A549 (cell line): ENCODE measurements at regions not wholly inside any gene's neighbourhood (a gene's known extent, or its start where the extent isn't known, plus 50 kb on each side); places are given as distances from the start of the nearest gene placed in this dataset.
A peak's percentile ranks its signal among the peaks of the same experiment; 100 is the strongest.

Experiments
- ATAC-seq, 2 experiments: fragments of 200-7000 bp in 1 of 2; fragments of >200 bp in 1 of 2; cut with Nextera tagmentation in 1 of 2; cut with Tn5 transposase in 1 of 2; 3 replicates each; pipeline versions ENCODE4 v1.8.0 to v1.9.1; 2018 to 2020; ENCODE audit warnings: mild to moderate bottlenecking in 1 of 2, moderate library complexity in 1 of 2
- CTCF ChIA-PET: fragments of 300-600 bp; sonication (Branson Sonifier 250); formaldehyde crosslinking; extraction: SDS; loops from one replicate; lab custom pipeline; 2021; ENCODE audit warnings: antibody characterized with exemption, inconsistent platforms; lab: Yijun Ruan, JAX
- POLR2A ChIA-PET: fragments of 350-600 bp; formaldehyde crosslinking; extraction: SDS; loops from one replicate; lab custom pipeline; 2021; ENCODE audit warnings: antibody characterized with exemption, inconsistent platforms; lab: Yijun Ruan, JAX
- DNase-seq, 2 experiments: peaks; one replicate each; pipeline versions ENCODE4 v3.0.0 to v3.0.0-alpha.2; 2011 to 2016; ENCODE audit warnings: low read depth in 1 of 2, low spot score in 1 of 2
- FAIRE-seq: peaks from 2 replicates; lab custom pipeline; 2011; peaks lifted over from hg19 to GRCh38; lab: Jason Lieb, UNC
- H3K27ac ChIP-seq, 2 experiments: fragments of >200 bp; sonication (Bioruptor Twin); formaldehyde crosslinking; 3 replicates each; pipeline ENCODE4 v1.5.1; 2016 to 2017
- H3K4me1 ChIP-seq: fragments of >200 bp; sonication (Bioruptor Twin); formaldehyde crosslinking; 3 replicates; pipeline ENCODE4 v1.6.1; 2016
- H3K4me2 ChIP-seq: fragments of >200 bp; sonication (Bioruptor Twin); formaldehyde crosslinking; 3 replicates; pipeline ENCODE4 v1.6.1; 2016
- H3K4me3 ChIP-seq: fragments of >200 bp; sonication (Bioruptor Twin); formaldehyde crosslinking; 3 replicates; pipeline ENCODE4 v1.5.1; 2016
- H3K9me3 ChIP-seq: fragments of >200 bp; sonication (Bioruptor Twin); formaldehyde crosslinking; 3 replicates; pipeline ENCODE4 v1.6.1; 2016
- ATOH8 ChIP-seq: fragments of 250-450 bp; sonication (Bioruptor Pico); IDR thresholded peaks from 2 replicates; pipeline ENCODE4 v1.5.0; 2020; ENCODE audit warnings: low read depth, mild to moderate bottlenecking, moderate library complexity
- BHLHE40 ChIP-seq: IDR thresholded peaks from 2 replicates; pipeline ENCODE4 v1.6.1; 2012; ENCODE audit warnings: low read depth, low read length, inconsistent platforms
- CBX2 ChIP-seq: fragments of 200-600 bp; sonication (generic); IDR thresholded peaks from 2 replicates; pipeline ENCODE4 v1.6.1; 2016; ENCODE audit warnings: low read depth, mild to moderate bottlenecking, borderline replicate concordance
- CBX8 ChIP-seq: fragments of 200-600 bp; sonication (generic); IDR thresholded peaks from 2 replicates; pipeline ENCODE4 v1.6.1; 2016
- CHD2 ChIP-seq: fragments of 150-350 bp; IDR thresholded peaks from 2 replicates; pipeline ENCODE4 v1.6.1; 2014; ENCODE audit warnings: low read length; ENCODE audit not compliant: partially characterized antibody
- ELK1 ChIP-seq: fragments of 150-350 bp; IDR thresholded peaks from 2 replicates; pipeline ENCODE4 v1.6.1; 2014; ENCODE audit warnings: low read depth, mild to moderate bottlenecking, low read length
- ESRRA ChIP-seq: fragments of 150-350 bp; IDR thresholded peaks from 2 replicates; pipeline ENCODE4 v1.6.1; 2014; ENCODE audit warnings: mild to moderate bottlenecking, low read length, borderline replicate concordance
- FOSL2 ChIP-seq, 2 experiments: fragments of 450-650 bp in 1 of 2; fragments of >200 bp in 1 of 2; sonication (Bioruptor Twin) in 1 of 2; formaldehyde crosslinking; IDR thresholded peaks; 2 replicates each; pipeline versions ENCODE4 v1.5.0 to v1.6.1; 2016 to 2020; ENCODE audit warnings: mild to moderate bottlenecking in 1 of 2, moderate library complexity in 1 of 2
- FOXS1 ChIP-seq: fragments of 250-450 bp; sonication (Bioruptor Pico); IDR thresholded peaks from 2 replicates; pipeline ENCODE4 v1.5.0; 2020; ENCODE audit warnings: mild to moderate bottlenecking, moderate library complexity
- GATA3 ChIP-seq: IDR thresholded peaks from 2 replicates; pipeline ENCODE4 v1.6.1; 2012; ENCODE audit warnings: borderline replicate concordance
- JUNB ChIP-seq: fragments of >200 bp; sonication (Bioruptor Twin); formaldehyde crosslinking; IDR thresholded peaks from 2 replicates; pipeline ENCODE4 v1.6.1; 2016
- MAZ ChIP-seq: fragments of 150-350 bp; IDR thresholded peaks from 2 replicates; pipeline ENCODE4 v1.6.1; 2014; ENCODE audit warnings: antibody characterized with exemption, low read depth, low read length, borderline replicate concordance
- MYC ChIP-seq: IDR thresholded peaks from 2 replicates; pipeline ENCODE4 v1.6.1; 2012; ENCODE audit warnings: mild to moderate bottlenecking, inconsistent platforms, low read length, improper control_type of control experiment, borderline replicate concordance
- NFE2L2 ChIP-seq: fragments of 150-350 bp; conservative IDR thresholded peaks from 2 replicates; pipeline ENCODE4 v1.6.1; 2014; ENCODE audit warnings: low read length
- NR3C1 ChIP-seq: fragments of >200 bp; sonication (Bioruptor Twin); formaldehyde crosslinking; IDR thresholded peaks from 3 replicates; pipeline ENCODE4 v1.6.1; 2017
- POLR2AphosphoS2 ChIP-seq: conservative IDR thresholded peaks from 2 replicates; pipeline ENCODE4 v1.6.1; 2012; ENCODE audit warnings: low read length, improper control_type of control experiment, inconsistent platforms
- RAD21 ChIP-seq, 2 experiments: fragments of >200 bp in 1 of 2; sonication (Bioruptor Twin) in 1 of 2; formaldehyde crosslinking in 1 of 2; IDR thresholded peaks in 1 of 2; conservative IDR thresholded peaks in 1 of 2; 2 replicates in 1 of 2; 3 replicates in 1 of 2; pipeline ENCODE4 v1.6.1; 2012 to 2018; ENCODE audit warnings: inconsistent platforms in 1 of 2
- RCOR1 ChIP-seq: fragments of 150-350 bp; IDR thresholded peaks from 2 replicates; pipeline ENCODE4 v1.6.1; 2014; ENCODE audit warnings: antibody characterized with exemption, low read length, low read depth
- SREBF2 ChIP-seq: fragments of 450-650 bp; IDR thresholded peaks from 2 replicates; pipeline ENCODE4 v1.6.1; 2014; ENCODE audit warnings: mild to moderate bottlenecking, moderate library complexity
- USF2 ChIP-seq: fragments of 450-650 bp; IDR thresholded peaks from 2 replicates; pipeline ENCODE4 v1.6.1; 2014; ENCODE audit warnings: antibody characterized with exemption
- ZSCAN20 ChIP-seq: fragments of 250-450 bp; sonication (Bioruptor Pico); IDR thresholded peaks from 2 replicates; pipeline ENCODE4 v1.8.0; 2022; ENCODE audit warnings: mild to moderate bottlenecking, moderate library complexity
- whole genome bisulfite sequencing: methylation state at CpG from one replicate; pipeline ENCODE4 v1.1.6; 2017; ENCODE audit errors: missing lambda C conversion rate; 5-methylcytosine and 5-hydroxymethylcytosine counted together
- TF ChIP-seq, protein P1 (sequence below): IDR thresholded peaks from 2 replicates; pipeline ENCODE4 v1.6.1; 2012

- CTCF ChIA-PET = interaction anchor here (0.6 to 2.6 kb wide), 6 partner anchors 33 to 1592 kb away, joined by 3 to 13 read pairs (median 3); no protein-coding TSS in a partner anchor
- ATAC-seq = peak; percentile 11 to 25; a peak in 4 of 6 replicates
- Histone ChIP-seq H3K27ac (peak overlapping the region; percentile 98 to 100), H3K9me3 (no peaks in the 10 kb centered on the region), H3K4me3 (peak overlapping the region; percentile 99), H3K4me1 (peaks cover 39% of the 10 kb centered on the region), H3K4me2 (peak overlapping the region; percentile 100)
- WGBS = 0% methylated on average over 2 of the region's 40 CpGs
- POLR2A ChIA-PET = interaction anchor here (0.6 to 1.8 kb wide), 9 partner anchors 10 to 286 kb away, joined by 3 to 11 read pairs (median 3); partner anchors contain the start of gene DHX30
- DNase-seq = peak in 1 of 2 experiments; percentile 29
- FAIRE-seq = no peak
- TF ChIP-seq MAZ (no peak), FOSL2 (IDR thresholded peaks at IDR 0.05) (no peak), FOSL2 (CRISPR knock-in tag; IDR thresholded peaks at IDR 0.05) (no peak), NFE2L2 (no peak), ZSCAN20 (CRISPR knock-in tag) (no peak)
These were observed 72.0 kb upstream of the MAP4 start for GRCh38 chr3:48088056-48088748.

- Histone ChIP-seq H3K9me3 (no peaks in the 10 kb centered on the region), H3K4me3 (peak overlapping the region; percentile 99), H3K4me2 (peak overlapping the region; percentile 100), H3K4me1 (peaks cover 53% of the 10 kb centered on the region), H3K27ac (peak overlapping the region; percentile 98 to 100)
- no peak for ATAC-seq
- ChIA-PET POLR2A (interaction anchor here (1.6 kb wide), 1 partner anchor 37 kb away, joined by 4 read pairs; no protein-coding TSS in a partner anchor), CTCF (interaction anchor here (0.7 to 2.6 kb wide), 3 partner anchors 12 to 71 kb away, joined by 3 to 13 read pairs (median 6); no protein-coding TSS in a partner anchor)
- peak; percentile 38 to 71 for DNase-seq
- TF ChIP-seq ELK1 = no peak
- TF ChIP-seq GATA3 = peak; percentile 57; the same call in 1 of the 2 replicates
- no peak for TF ChIP-seq CHD2
- TF ChIP-seq RCOR1 = no peak
- no peak for TF ChIP-seq ZSCAN20 (CRISPR knock-in tag)
- TF ChIP-seq RAD21 (conservative IDR thresholded peaks at IDR 0.05 in 1 of 2, IDR thresholded peaks at IDR 0.05 in 1 of 2) = peak in 1 of 2 experiments; percentile 2; a peak in 1 of 5 replicates
- TF ChIP-seq ATOH8 (CRISPR knock-in tag) = no peak
- no peak for TF ChIP-seq USF2
- no peak for TF ChIP-seq FOSL2 (IDR thresholded peaks at IDR 0.05)
- TF ChIP-seq FOSL2 (CRISPR knock-in tag; IDR thresholded peaks at IDR 0.05) = peak; percentile 73
- TF ChIP-seq SREBF2 = no peak
- TF ChIP-seq JUNB = peak; percentile 56; the same call in 1 of the 2 replicates
- no peak for TF ChIP-seq CBX2
- TF ChIP-seq, protein P1, sequence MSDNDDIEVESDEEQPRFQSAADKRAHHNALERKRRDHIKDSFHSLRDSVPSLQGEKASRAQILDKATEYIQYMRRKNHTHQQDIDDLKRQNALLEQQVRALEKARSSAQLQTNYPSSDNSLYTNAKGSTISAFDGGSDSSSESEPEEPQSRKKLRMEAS = 0 out of 2 replicates have a peak, but pooled peaks have one; percentile 31
- TF ChIP-seq CBX8 = no peak
- TF ChIP-seq NFE2L2 = no peak
- no peak for FAIRE-seq
These were observed 70.5 kb upstream of the MAP4 start for GRCh38 chr3:48086705-48087104.

- TF ChIP-seq MYC (no peak), FOXS1 (CRISPR knock-in tag) (no peak), NFE2L2 (no peak), POLR2AphosphoS2 (no peak), NR3C1 (no peak), CHD2 (no peak), ESRRA (no peak), BHLHE40 (no peak)
- TF ChIP-seq, all 56 proteins: peak for 0
- WGBS = 75% methylated on average over 1 of the region's 1 CpG
- CTCF ChIA-PET = interaction anchor here (1.1 kb wide), 1 partner anchor 66 kb away, joined by 3 read pairs; no protein-coding TSS in a partner anchor
- FAIRE-seq (no peak), DNase-seq (no peak), ATAC-seq (no peak)
- Histone ChIP-seq H3K9me3 (no peaks in the 10 kb centered on the region), H3K4me3 (no peak overlapping the region), H3K27ac (peak overlapping the region in 1 of 2 experiments; percentile 98; a peak in 2 of 6 replicates), H3K4me1 (peaks cover 55% of the 10 kb centered on the region), H3K4me2 (peak overlapping the region; percentile 100)
- POLR2A ChIA-PET = no interaction called here
These were observed 68.7 kb upstream of the MAP4 start for GRCh38 chr3:48084929-48085328.
